NB4 (cell line): ENCODE measurements at regions not wholly inside any gene's neighbourhood (a gene's known extent, or its start where the extent isn't known, plus 50 kb on each side); places are given as distances from the start of the nearest gene placed in this dataset.

Source experiments
- CTCF ChIP-seq: IDR thresholded peaks from one replicate; pipeline ENCODE4 v1.5.1; 2012; ENCODE audit warnings: low read depth, low read length
- MYC ChIP-seq: IDR thresholded peaks from 2 replicates; pipeline ENCODE4 v1.6.1; 2011; ENCODE audit warnings: low read depth, low read length
- POLR2A ChIP-seq: IDR thresholded peaks from 2 replicates; pipeline ENCODE4 v1.6.1; 2011; ENCODE audit warnings: mild to moderate bottlenecking; ENCODE audit not compliant: insufficient read length; ENCODE audit errors: extremely low read depth
- TF ChIP-seq, protein P1 (sequence below): IDR thresholded peaks from 2 replicates; pipeline ENCODE4 v1.6.1; 2011; ENCODE audit warnings: low read depth, low read length

DNA sequence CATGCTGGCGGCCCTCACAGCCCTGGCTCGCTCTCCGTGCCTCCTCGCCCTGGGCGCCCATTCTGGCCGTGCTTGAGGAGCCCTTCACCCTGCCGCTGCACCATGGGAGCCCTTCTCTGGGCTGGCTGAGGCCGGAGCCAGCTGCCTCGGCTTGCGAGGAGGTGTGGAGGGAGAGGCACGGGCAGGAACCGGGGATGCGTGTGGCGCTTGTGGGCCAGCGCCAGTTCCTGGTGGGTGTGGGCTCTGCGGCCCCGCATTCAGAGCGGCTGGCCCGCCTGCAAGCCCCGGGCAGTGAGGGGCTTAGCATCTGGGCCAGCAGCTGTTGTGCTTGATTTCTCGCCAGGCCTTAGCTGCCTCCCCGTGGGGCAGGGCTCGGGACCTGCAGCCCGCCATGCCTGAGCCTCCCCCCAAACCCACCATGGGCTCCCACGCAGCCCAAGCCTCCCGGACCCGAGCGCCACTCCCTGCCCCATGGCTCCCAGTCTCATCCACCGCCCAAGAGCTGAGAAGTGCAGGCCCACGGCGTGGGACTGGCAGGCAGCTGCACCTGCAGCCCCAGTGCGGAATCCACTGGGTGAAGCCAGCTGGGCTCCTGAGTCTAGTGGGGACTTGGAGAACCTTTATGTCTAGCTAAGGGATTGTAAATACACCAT, 163.4 kb upstream of the LRRC4C start:
- TF ChIP-seq MYC (no peak), POLR2A (no peak), CTCF (no peak)
- TF ChIP-seq, protein P1, sequence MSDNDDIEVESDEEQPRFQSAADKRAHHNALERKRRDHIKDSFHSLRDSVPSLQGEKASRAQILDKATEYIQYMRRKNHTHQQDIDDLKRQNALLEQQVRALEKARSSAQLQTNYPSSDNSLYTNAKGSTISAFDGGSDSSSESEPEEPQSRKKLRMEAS: no peak
